WI38 (cell line): ENCODE measurements at regions not wholly inside any gene's neighbourhood (a gene's known extent, or its start where the extent isn't known, plus 50 kb on each side); places are given as distances from the start of the nearest gene placed in this dataset.

Experiments used
- H3K4me3 ChIP-seq: 2 replicates; pipeline ENCODE4 v1.5.1; 2011; ENCODE audit warnings: low read depth, mild to moderate bottlenecking, control low read depth, low read length
- CTCF ChIP-seq: IDR thresholded peaks from 2 replicates; pipeline ENCODE4 v1.5.1; 2012; ENCODE audit warnings: low read depth, mild to moderate bottlenecking, control low read depth, low read length

GRCh38 chr2:17084877-17085276 is 419.2 kb upstream of the CYRIA start:
- no peak overlapping the region for H3K4me3 ChIP-seq
- TF ChIP-seq CTCF = no peak

GRCh38 chr2:17083902-17084301 is 418.3 kb upstream of the CYRIA start:
- no peak for TF ChIP-seq CTCF
- no peak overlapping the region for H3K4me3 ChIP-seq

- H3K4me3 ChIP-seq = no peak overlapping the region
- no peak for TF ChIP-seq CTCF
These were observed 413.6 kb upstream of the CYRIA start for GRCh38 chr2:17079262-17079661.

- no peak overlapping the region for H3K4me3 ChIP-seq
- TF ChIP-seq CTCF = no peak
These were observed 410.9 kb upstream of the CYRIA start for GRCh38 chr2:17076533-17076932.

GRCh38 chr2:17070711-17071110 is 405.1 kb upstream of the CYRIA start:
- H3K4me3 ChIP-seq = no peak overlapping the region
- TF ChIP-seq CTCF = no peak

GRCh38 chr2:17069564-17069963 is 403.9 kb upstream of the CYRIA start:
- no peak for TF ChIP-seq CTCF

GRCh38 chr2:17068021-17068420 is 402.4 kb upstream of the CYRIA start:
- TF ChIP-seq CTCF = no peak

More at GRCh38 chr2:17069564-17069963, 403.9 kb upstream of the CYRIA start:
- H3K4me3 ChIP-seq = no peak overlapping the region

More at GRCh38 chr2:17068021-17068420, 402.4 kb upstream of the CYRIA start:
- no peak overlapping the region for H3K4me3 ChIP-seq
